Upper lobe of left lung (tissue), 4 donors: ENCODE measurements at regions not wholly inside any gene's neighbourhood (a gene's known extent, or its start where the extent isn't known, plus 50 kb on each side); places are given as distances from the start of the nearest gene placed in this dataset.

Experiments
- POLR2A ChIP-seq, 4 donors: fragments of 450-650 bp; IDR thresholded peaks; one replicate each; pipeline ENCODE4 v1.5.1; 2016 to 2017; ENCODE audit warnings: antibody characterized with exemption in 4 of 4, mild to moderate bottlenecking in 2 of 4
- POLR2AphosphoS5 ChIP-seq, 2 donors: sonication (generic); formaldehyde crosslinking; IDR thresholded peaks; one replicate each; pipeline ENCODE4 v1.5.1; 2017; ENCODE audit warnings: antibody characterized with exemption in 2 of 2
- TF ChIP-seq, protein P1 (sequence below), 6 experiments: fragments of 450-650 bp in 4 of 6; fragments of 200-600 bp in 2 of 6; sonication (generic) in 2 of 6; IDR thresholded peaks; one replicate each; pipeline ENCODE4 v1.5.1; 2016 to 2019; ENCODE audit warnings: antibody characterized with exemption in 6 of 6

GRCh38 chr9:110114859-110115201 is 93.1 kb downstream of the C9orf152 start:
- TF ChIP-seq, protein P1, sequence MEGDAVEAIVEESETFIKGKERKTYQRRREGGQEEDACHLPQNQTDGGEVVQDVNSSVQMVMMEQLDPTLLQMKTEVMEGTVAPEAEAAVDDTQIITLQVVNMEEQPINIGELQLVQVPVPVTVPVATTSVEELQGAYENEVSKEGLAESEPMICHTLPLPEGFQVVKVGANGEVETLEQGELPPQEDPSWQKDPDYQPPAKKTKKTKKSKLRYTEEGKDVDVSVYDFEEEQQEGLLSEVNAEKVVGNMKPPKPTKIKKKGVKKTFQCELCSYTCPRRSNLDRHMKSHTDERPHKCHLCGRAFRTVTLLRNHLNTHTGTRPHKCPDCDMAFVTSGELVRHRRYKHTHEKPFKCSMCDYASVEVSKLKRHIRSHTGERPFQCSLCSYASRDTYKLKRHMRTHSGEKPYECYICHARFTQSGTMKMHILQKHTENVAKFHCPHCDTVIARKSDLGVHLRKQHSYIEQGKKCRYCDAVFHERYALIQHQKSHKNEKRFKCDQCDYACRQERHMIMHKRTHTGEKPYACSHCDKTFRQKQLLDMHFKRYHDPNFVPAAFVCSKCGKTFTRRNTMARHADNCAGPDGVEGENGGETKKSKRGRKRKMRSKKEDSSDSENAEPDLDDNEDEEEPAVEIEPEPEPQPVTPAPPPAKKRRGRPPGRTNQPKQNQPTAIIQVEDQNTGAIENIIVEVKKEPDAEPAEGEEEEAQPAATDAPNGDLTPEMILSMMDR (IDR thresholded peaks at IDR 0.05), result no peak
- TF ChIP-seq POLR2A (IDR thresholded peaks at IDR 0.05), result no peak
- no peak for TF ChIP-seq POLR2AphosphoS5 (IDR thresholded peaks at IDR 0.05)
